Endothelial cell (in vitro differentiated cells): ENCODE measurements at regions not wholly inside any gene's neighbourhood (a gene's known extent, or its start where the extent isn't known, plus 50 kb on each side); places are given as distances from the start of the nearest gene placed in this dataset.

Experiments used
- DNase-seq: peaks from one replicate; pipeline ENCODE4 v3.0.0; 2021; ENCODE audit warnings: low spot score
- H3K27ac Mint-ChIP-seq: one replicate; pipeline ENCODE4 v1.8.0; 2021; ENCODE audit warnings: mixed read lengths, inconsistent platforms; ENCODE audit not compliant: unreplicated experiment
- H3K27me3 Mint-ChIP-seq: one replicate; pipeline ENCODE4 v1.8.0; 2021; ENCODE audit warnings: mild to moderate bottlenecking, moderate library complexity, mixed read lengths, inconsistent platforms; ENCODE audit not compliant: unreplicated experiment
- H3K36me3 Mint-ChIP-seq: one replicate; pipeline ENCODE4 v1.8.0; 2021; ENCODE audit warnings: mild to moderate bottlenecking, low read depth, mixed read lengths, inconsistent platforms; ENCODE audit not compliant: unreplicated experiment
- H3K4me1 Mint-ChIP-seq: one replicate; pipeline ENCODE4 v1.8.0; 2021; ENCODE audit warnings: mild to moderate bottlenecking, mixed read lengths, inconsistent platforms; ENCODE audit not compliant: unreplicated experiment
- H3K4me3 Mint-ChIP-seq: one replicate; pipeline ENCODE4 v1.8.0; 2021; ENCODE audit warnings: mild to moderate bottlenecking, mixed read lengths, inconsistent platforms; ENCODE audit not compliant: unreplicated experiment
- H3K9me3 Mint-ChIP-seq: one replicate; pipeline ENCODE4 v1.8.0; 2021; ENCODE audit warnings: mixed read lengths, inconsistent platforms; ENCODE audit not compliant: unreplicated experiment
- TF ChIP-seq, protein P1 (sequence below): fragments of 200-600 bp; sonication (generic); IDR thresholded peaks from one replicate; pipeline ENCODE4 v1.5.0; 2021; ENCODE audit warnings: antibody characterized with exemption; ENCODE audit not compliant: unreplicated experiment

DNA sequence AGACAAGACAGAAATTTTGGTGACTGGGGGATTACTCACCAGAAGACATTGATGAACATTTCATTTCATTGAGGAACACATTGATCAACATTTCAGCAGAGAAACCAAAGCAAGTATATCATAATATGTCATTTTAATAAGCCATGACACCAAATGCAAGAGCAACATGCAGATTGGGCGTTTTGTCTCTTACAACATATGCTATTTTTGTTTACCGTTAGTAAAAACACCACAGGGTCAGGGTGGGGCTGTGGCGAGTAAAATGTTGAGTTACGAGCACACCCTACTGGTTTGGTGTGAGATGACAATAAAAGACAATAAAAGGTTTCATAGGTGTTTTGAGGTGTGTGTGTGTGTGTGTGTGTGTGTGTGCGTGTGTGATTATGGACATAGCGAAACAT, 294.5 kb downstream of the PDGFC start:
- no peak overlapping the region for H3K4me3 Mint-ChIP-seq
- DNase-seq = peak; percentile 30
- no peaks in the 10 kb centered on the region for H3K9me3 Mint-ChIP-seq
- H3K27me3 Mint-ChIP-seq = no peaks in the 10 kb centered on the region
- TF ChIP-seq, protein P1, sequence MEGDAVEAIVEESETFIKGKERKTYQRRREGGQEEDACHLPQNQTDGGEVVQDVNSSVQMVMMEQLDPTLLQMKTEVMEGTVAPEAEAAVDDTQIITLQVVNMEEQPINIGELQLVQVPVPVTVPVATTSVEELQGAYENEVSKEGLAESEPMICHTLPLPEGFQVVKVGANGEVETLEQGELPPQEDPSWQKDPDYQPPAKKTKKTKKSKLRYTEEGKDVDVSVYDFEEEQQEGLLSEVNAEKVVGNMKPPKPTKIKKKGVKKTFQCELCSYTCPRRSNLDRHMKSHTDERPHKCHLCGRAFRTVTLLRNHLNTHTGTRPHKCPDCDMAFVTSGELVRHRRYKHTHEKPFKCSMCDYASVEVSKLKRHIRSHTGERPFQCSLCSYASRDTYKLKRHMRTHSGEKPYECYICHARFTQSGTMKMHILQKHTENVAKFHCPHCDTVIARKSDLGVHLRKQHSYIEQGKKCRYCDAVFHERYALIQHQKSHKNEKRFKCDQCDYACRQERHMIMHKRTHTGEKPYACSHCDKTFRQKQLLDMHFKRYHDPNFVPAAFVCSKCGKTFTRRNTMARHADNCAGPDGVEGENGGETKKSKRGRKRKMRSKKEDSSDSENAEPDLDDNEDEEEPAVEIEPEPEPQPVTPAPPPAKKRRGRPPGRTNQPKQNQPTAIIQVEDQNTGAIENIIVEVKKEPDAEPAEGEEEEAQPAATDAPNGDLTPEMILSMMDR = peak; percentile 55
- H3K36me3 Mint-ChIP-seq = no peaks in the 10 kb centered on the region
- H3K27ac Mint-ChIP-seq = no peak overlapping the region
- no peaks in the 10 kb centered on the region for H3K4me1 Mint-ChIP-seq

DNA sequence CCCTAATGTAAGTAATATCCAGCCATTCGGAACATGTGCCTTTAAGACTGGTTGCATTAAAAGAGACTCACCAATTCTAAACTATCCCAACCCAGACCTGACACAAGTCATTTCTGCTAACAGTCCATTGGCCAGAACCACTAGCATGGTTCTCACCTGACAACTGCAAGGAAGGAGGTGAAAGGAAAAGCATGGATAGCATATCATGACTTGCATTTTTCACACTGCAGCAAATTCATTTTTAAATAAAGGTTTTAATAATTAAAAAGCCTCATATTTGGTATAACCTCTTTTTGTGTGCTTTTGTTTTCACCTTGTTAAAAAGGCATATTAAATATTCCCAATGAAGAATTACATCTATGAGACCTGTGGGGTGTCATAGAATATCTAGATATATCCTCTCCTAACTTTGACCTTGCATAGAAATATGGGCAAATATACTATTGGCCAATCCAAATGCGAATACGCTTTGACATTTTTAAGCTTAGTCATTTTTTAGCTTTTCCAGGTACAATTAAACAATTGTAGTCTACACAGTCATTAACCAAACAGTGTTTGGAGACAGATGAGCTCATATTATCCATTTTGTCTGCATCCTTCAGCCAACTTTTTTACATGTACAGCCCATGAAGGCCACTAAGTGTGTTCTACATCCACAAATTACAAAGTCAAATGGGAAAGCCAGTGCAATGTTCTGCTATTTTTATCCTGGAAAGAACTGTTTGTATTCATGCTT, 295.3 kb downstream of the PDGFC start:
- Mint-ChIP-seq H3K36me3 (no peaks in the 10 kb centered on the region), H3K9me3 (no peaks in the 10 kb centered on the region), H3K4me1 (no peaks in the 10 kb centered on the region), H3K27ac (no peak overlapping the region), H3K27me3 (no peaks in the 10 kb centered on the region), H3K4me3 (no peak overlapping the region)
- TF ChIP-seq, protein P1 = no peak
- DNase-seq = no peak

DNA sequence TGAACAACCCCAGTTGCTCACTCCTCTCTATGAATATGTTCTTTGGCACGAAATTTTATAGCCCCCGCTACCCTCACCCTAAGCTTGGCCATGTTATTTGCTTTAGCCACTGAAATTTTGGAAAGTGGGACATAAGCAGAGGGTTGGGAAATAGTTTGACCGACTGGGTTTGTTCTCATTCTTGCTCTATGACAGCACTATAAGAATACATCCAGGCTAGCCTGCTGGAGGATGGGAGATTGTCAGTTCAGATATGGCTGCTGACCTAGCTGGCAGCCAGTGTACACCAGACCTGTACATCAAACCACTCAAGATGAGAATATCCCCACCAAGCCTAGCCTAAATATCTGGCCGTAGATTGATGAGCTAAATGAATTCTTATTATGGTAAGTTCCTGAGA, 298.1 kb downstream of the PDGFC start:
- Mint-ChIP-seq H3K4me3 (no peak overlapping the region), H3K36me3 (no peaks in the 10 kb centered on the region), H3K27me3 (no peaks in the 10 kb centered on the region), H3K27ac (no peak overlapping the region), H3K4me1 (no peaks in the 10 kb centered on the region), H3K9me3 (no peaks in the 10 kb centered on the region)
- TF ChIP-seq, protein P1 = no peak
- no peak for DNase-seq

DNA sequence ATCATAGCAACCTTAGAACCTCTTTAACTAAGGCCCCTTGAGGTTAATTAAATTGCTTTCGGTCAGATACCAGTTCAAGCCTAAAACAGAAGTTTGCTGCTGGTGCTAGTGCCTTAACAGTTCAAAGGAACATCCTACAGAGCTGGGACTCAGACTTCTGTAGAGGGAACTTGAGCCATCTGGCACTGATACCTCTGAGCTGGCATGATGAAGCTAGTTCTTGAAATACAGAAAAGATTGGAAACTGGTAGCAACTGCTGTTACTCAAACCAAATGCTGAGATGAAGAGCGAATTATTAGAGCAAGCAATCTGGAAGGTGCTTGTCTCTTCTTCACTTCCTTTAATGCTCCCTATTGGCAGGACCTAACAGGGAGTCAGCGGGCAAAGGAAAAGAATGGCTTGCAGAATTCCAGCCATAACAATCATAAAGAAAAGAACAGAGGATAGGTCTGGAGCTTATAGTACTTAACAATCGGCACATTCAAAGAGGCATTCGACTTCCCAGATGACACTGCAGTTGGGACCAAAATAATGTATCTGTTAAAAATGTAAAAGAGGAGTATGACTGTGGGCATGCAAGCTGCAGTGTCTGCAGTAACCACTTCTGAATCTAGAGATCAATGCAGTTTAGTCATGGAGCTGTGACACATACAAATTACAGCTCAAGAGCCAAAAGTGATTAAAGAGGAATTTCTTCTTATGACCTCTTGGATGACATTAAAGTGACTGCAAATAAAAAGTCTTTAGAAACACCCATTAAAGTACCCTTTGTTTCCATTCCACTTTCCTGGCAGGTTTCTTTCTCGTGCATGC, 298.9 kb downstream of the PDGFC start:
- DNase-seq = no peak
- no peaks in the 10 kb centered on the region for H3K4me1 Mint-ChIP-seq
- TF ChIP-seq, protein P1 = no peak
- H3K4me3 Mint-ChIP-seq = no peak overlapping the region
- H3K27ac Mint-ChIP-seq = no peak overlapping the region
- H3K27me3 Mint-ChIP-seq = no peaks in the 10 kb centered on the region
- no peaks in the 10 kb centered on the region for H3K36me3 Mint-ChIP-seq
- no peaks in the 10 kb centered on the region for H3K9me3 Mint-ChIP-seq
